ENCODE measurements at regions not wholly inside any gene's neighbourhood (a gene's known extent, or its start where the extent isn't known, plus 50 kb on each side); places are given as distances from the start of the nearest gene placed in this dataset.

DNA sequence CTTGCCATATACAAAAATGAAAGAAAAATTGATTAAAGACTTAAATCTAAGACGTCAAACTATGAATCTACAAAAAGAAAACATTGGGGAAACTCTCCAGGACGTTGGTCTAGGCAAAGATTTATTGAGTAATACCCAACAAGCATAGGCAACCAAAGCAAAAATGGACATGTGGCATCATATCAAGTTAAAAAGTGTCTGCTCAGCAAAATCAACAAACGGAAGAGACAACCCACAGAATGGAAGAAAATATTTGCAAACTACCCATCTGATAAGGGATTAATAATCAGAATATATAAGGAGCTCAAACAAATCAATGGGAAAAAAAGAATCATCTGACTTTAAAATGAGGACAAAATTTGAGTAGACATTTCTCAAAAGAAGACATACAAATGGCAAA, 160.9 kb downstream of the DCLK3 start:
- no peak for TF ChIP-seq POLR2A (IDR thresholded peaks at IDR 0.05)
- TF ChIP-seq CTCF (IDR thresholded peaks at IDR 0.05 in 4 of 5, conservative IDR thresholded peaks at IDR 0.05 in 1 of 5) = no peak

Data from gastrocnemius medialis (tissue), 4 donors.